K562 (cell line): ENCODE measurements at regions not wholly inside any gene's neighbourhood (a gene's known extent, or its start where the extent isn't known, plus 50 kb on each side); places are given as distances from the start of the nearest gene placed in this dataset.

Experiments used
- EZH2 ChIP-seq: IDR thresholded peaks from 2 replicates; pipeline ENCODE4 v1.6.1; 2012; ENCODE audit warnings: low read depth, mild to moderate bottlenecking, inconsistent platforms, low read length, borderline replicate concordance
- JUNB ChIP-seq: fragments of 450-650 bp; formaldehyde crosslinking; conservative IDR thresholded peaks from 2 replicates; pipeline ENCODE4 v1.4.0; 2020; ENCODE audit warnings: mild to moderate bottlenecking

DNA sequence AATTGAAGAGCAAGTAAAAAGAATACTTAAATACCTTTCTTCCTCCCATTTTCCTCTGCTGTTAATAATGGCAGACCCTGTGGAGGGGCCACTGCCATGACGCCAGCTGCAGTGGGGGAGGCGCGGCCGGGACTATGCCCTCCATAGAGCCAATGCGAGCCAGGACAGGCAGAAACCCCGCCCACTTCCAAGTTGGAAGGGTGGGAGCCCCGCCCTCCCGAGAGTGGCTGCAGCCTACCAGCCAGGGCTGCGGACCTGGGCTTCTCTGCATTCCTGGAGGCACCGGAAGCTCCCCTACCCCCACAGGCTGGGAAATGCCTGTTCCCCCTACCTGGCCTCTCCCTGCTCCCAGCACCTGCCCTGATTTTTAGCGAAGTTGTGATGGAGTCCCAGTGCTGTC lies 439.4 kb upstream of the CDH19 start:
- TF ChIP-seq EZH2 (no peak), JUNB (CRISPR knock-in tag) (no peak)
